HG02870 (cell line): ENCODE measurements at regions not wholly inside any gene's neighbourhood (a gene's known extent, or its start where the extent isn't known, plus 50 kb on each side); places are given as distances from the start of the nearest gene placed in this dataset.
"Not testable (repeated sequence)": the region's sequence is repeated elsewhere in the genome, so short reads cannot be mapped to it uniquely, and the experiment has no call there.

ENCODE experiments used
- ATAC-seq: cut with Tn5 transposase; IDR thresholded peaks from one replicate; pipeline ENCODE4 v1.9.1; 2021; ENCODE audit warnings: mild to moderate bottlenecking, moderate library complexity; ENCODE audit not compliant: unreplicated experiment

DNA sequence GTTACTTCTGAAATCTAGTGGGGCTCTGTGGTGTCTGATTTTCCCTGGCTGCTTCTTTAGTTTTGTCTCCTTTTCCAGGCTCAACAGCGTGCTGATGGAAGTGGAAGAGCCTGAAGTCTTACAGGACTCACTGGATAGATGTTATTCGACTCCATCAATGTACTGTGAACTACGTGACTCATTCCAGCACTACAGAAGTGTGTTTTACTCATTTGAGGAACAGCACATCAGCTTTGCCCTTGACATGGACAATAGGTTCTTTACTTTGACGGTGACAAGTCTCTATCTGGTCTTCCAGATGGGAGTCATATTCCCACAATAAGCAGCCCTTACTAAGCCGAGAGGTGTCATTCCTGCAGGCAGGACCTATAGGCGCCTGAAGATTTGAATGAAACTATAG, 51.1 kb downstream of the NBPF8 start:
- ATAC-seq: not testable (repeated sequence)

DNA sequence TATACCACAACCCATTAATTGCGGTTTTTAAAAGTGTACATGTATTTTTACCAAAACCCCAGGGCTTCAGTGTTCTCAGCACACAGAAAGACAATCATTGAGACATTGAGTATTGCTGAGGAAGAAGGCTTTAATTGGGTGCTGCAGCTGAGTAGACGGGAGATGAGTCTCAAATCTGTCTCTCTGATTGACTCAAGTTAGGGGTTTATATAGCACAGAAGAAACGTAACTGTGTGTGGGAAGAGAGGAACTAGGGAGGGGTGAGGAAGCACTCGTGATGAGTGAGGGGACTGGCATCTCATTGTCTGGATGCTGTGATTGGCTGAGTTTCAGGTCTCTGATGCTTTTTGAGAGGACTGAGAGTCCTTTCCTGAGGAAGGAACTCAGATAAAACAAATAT, 62.8 kb downstream of the NBPF8 start:
- not testable (repeated sequence) for ATAC-seq

DNA sequence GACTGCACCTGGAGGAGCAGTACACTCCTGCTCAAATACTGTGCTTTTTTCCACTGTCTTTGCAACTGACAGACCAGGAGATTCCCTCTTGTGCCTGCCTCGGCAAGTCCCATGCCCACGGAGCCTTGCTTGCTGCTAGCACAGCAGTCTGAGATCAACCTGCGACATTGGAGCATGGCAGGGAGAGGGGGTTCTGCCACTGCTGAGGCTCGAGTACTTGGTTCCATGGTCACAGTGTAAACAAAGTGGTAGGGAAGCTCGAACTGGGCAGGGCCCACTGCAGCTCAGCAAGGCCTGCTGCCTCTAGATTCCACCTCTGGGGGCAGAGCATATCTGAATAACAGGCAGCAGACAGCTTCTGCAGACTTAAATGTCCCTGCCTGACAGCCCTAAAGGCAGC, 63.6 kb downstream of the NBPF8 start:
- ATAC-seq: not testable (repeated sequence)

DNA sequence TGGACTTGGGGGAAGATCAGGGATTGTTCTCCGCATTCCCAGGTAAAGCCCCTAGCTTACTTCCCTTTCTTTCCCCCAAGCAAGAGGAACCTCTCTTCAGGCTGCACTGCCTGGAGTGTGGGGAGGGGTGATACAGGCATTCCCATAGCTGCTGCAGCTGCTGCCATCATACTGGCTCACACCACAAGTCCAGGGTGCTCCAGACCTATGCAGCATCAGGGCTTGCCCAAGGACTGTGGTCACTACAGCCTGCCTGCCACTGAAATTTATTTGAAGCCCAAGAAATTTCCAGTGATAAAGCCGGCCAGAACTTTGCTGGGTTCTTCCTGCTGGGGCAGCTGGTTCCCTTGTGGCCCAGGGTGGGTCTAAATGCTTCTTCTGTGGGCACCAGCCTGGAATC, 72.7 kb downstream of the NBPF8 start:
- ATAC-seq: not testable (repeated sequence)

DNA sequence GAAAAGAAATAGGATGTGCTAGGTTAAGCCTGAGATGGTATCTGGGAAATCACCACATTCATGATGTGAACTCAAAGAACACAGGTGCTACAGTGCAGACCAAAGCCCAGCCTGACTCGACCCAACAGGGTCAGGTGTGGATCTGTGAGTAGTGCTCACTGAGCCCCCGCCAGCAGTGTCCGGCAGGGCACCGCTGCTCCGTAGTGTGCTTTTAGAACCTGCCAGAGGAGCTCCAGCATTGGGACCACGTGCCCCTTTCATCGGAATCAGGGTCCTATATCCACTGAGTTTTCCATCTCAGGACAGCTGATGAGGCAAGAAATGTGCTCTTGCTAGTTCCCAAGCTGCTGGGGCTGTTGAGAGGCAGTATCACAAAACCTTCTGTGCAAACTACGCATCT, 74.4 kb downstream of the NBPF8 start:
- ATAC-seq: not testable (repeated sequence)

DNA sequence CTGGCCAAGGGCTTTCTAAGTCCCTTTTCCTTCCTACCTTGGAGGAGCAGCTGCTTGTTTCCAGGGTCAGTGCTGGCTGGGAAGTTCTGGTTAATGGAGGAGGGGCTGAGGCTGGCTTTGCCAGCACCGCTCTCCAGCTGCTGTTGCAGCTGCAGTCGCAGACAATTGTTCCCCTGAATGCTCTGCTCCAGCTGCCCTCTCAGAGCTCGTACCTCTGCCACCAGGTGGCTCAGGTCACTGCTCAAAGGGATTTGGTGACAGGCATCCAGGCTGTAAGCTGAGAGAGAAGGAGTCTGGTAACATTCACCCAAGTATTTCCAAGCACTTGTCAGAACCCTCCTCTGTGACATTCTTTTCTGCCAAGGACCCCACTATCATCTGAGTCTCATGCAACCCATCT, 82.3 kb downstream of the NBPF8 start:
- ATAC-seq: not testable (repeated sequence)

DNA sequence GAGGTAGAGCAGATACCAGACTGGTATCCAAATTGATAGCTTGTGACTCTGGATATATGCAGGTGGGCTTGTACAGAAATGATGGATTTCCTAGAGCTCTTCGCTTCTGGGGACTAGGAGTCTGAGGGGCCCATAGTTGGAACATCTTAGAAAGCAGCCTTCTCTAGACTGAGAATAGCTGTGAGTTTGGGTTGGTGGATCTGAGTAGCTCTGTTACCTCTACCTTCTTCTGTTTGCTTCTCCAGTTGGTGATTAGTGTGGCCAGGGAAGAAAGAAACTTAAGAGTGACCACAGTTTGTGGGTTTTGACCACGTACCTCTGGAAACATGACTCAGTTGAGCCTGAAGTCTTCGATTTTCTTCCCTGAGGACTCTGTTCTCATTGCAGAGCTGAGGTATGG, 88.4 kb downstream of the NBPF8 start:
- ATAC-seq: not testable (repeated sequence)

DNA sequence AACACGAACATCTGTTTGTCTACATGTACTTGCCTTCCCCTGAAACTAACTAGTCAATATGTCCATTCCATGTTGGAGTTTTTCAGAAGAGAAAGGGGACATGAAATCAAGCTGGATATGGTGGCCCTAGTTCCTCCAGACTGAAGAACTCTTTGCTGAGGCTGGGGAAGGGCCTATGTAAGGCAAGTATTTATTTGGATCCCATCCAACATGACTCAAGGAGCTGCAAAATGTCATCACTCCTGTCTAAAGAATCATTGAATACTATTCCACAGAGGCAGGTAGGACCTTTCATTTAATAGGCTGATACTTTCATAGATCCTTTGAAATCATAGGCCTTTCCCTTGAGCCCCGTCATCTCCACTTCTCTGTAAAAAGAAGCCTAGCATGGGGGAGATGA, 91.5 kb downstream of the NBPF8 start:
- not testable (repeated sequence) for ATAC-seq

DNA sequence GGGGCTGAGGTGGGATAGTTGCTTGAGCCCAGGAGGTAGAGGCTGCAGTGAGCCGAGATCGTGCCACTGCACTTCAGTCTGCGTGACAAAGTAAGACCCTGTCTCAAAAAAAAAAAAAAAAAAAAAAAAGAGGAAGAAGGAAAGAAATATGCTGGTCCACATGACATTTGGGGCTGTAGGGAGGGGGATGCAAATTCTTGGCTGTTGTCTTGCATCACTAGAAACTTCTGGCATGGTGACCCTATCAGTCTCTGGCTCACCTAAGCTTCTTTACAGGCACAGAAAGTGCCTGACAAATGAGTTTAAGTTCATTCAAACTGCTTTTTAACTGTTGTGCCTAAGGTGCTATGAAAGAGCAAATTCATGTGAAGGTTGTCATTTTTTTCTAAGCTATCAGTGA, 93.5 kb downstream of the NBPF8 start:
- ATAC-seq: not testable (repeated sequence)

DNA sequence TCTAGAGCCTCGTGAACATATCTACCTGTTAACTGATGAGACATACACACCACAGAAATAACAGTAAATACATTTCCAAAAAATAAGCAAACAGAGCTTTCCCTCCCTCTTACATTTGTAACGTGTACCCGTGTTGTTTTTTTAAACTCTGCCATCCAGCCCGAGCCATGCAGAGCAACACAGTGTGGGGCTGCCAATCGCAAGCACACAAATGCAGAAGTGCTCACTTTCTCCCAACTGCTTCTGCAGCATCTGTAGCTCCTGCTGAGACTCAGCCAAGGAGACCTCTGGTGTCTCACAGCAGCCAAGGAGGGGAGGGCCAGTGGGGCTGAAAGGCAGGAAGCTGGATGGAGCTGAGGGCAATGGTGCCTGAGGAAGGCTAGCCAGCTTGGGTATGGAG, 94.4 kb downstream of the NBPF8 start:
- not testable (repeated sequence) for ATAC-seq

DNA sequence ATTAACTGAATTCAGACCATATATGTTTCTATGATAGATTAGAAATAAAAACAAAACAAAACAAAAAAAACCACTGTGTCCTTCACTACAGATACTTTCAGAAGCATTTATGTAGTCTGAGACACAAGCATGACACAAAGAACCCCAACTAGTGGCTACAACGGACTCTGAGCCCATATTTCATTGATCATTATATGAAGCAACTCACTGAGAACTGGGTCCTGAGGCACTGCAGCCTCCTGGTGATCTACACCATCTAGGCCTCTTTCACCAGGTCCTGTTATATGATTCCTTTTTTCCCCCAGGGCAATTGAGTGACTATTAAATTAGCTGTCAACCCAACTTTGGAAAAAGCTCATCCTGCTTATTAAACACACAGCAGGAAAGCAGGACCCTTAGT, 98.3 kb downstream of the NBPF8 start:
- not testable (repeated sequence) for ATAC-seq

DNA sequence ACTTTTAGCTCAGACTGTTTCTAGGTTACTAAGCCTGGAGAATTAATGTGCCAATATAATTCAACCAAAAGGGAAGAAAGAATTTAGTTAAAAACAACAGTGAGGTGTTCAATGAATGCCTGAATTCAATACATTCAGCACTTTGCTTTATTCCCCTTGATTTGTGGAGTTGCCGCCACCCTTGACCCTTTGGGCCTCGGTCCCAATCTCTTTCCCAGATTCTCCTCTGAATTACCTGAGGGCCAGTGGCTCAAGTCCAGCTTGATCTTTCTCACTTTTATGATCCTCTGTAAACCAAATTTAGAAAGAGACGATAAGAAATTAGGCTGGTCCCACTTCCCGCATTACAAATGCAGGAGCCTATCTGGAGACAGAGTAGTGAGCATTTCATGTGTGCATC, 98.7 kb downstream of the NBPF8 start:
- ATAC-seq: not testable (repeated sequence)

DNA sequence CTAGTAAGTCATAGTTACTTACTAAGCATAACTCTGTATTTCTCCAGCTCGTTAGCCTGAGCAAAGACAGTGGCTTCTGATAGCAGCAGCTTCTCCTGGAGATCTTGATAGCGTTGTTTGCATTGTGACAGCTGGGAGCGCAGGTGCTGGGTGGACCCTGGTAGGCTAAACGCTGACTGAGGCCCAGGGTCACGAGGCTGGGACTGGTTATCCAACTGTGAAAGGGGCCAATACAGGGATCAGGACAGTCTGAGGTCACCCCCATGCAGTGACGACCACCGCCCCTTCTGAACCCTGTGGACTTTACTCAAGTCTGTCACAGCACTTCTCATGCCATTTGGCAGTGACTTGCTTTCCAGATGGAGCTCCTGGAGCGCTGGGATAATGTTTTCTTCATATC, 104.4 kb downstream of the NBPF8 start:
- ATAC-seq: not testable (repeated sequence)

DNA sequence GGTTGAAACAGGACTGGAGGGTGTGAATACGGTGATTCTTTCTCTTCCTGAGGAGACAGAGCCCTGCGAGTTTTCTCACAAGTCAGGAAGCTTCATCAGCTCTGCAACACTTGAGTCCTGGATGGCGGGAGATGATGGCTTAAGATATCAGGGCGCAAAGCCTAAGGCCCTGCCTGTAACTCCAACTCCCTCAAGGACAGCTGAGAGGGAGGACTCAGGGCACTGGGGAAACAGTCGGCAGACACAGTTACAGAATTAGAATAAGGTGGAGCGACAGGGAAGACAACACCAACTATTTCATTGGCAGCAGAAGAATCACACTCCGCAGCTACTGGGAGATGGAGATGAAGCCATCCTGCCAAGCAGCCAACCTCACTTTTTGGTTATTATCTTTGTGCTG, 109.6 kb downstream of the NBPF8 start:
- ATAC-seq: not testable (repeated sequence)

DNA sequence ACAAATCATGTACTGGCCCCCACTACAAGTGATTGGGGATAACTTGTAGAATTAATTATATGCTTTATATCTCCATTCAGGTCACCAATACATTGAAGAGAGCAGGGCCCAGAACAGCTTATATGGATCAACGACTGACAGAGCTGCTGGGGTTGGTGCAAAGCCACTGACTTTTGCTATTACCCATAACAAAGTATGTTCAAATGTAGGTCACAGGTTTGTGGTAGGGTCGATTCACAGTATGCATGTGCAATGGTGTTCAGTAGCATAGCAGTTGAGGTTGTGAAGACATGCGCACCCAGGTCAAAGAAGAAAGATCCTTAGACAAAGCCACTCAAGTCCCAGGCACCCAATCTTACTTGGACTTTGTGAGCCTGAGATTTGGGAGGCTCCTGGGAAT, 110.6 kb downstream of the NBPF8 start:
- not testable (repeated sequence) for ATAC-seq

DNA sequence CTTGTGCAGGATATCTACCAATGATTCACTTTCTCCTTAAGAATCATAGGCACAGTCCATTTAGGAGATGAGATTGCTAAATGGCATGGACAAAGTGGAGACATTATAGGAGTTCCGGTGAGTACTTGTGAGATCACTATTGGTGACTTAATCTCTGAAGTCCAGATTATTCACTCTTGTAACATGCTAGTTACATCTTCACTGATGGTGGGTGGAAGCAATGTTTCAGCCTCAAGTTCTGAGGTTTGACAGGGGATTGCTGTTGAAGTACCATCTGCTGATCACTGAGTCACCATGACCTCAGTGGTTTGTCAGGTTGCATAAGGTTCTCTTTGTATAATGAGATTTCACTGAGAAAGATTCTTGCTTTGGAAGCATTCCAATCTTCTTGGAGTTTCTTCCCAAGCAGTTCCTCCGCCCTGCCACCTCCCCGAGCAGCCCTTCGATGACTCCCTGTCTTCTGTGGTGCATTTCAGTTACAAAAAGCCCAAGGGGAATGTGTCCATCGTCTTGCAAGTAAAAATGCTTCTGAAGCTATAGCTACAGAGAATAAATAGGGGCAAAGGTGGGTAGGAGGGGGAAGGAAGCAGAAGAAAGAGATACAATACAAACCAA, 114.7 kb downstream of the NBPF8 start:
- not testable (repeated sequence) for ATAC-seq

DNA sequence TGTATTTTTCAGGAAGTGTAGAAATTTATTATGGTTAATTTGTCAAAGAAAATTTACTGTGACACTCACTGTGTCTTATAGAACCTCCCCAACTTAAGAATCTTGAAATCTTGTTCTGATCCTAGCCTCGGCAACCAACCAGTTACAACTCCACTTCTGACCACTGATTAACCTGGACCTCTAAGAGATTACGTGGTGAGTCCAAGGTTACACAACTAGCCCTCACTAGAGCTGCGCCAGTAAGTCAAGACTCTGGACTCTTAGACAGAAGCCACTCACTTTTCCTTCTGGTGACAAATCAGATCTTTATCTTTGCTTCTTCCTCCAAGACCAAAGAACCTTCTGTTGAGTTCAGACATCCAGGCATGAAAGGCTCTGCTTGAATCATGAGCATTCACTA, 116.6 kb downstream of the NBPF8 start:
- ATAC-seq: not testable (repeated sequence)

DNA sequence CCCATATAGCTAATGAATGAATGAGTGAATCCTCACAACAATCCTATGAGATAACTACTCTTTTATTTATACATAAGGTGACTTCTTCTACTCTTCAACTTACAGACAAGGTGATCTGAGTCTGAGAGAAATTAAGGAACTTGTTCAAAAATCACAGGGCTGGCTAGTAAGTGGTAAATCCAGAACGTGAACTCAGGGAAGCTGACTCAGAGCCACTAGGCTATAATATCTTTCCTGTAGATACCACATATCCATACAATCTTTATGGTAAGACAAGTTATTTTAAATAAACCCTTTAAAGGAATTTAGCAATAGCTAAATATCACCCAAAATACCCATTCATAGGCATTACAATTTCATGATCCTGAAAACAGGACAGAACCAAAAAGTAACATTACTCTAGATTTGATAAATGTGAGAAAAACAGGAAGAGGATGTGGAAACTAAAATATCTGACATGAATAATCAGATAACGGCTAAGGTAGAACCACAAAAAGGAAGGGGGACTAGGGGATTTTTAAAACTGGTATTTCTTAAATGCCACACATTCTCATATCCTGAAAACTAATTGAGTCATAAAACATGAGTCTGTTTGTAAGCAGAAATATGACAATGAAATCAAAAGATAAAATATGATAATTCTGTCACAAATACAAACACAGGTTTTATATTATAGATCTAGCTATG, 119.7 kb downstream of the NBPF8 start:
- ATAC-seq: peak; percentile 81

DNA sequence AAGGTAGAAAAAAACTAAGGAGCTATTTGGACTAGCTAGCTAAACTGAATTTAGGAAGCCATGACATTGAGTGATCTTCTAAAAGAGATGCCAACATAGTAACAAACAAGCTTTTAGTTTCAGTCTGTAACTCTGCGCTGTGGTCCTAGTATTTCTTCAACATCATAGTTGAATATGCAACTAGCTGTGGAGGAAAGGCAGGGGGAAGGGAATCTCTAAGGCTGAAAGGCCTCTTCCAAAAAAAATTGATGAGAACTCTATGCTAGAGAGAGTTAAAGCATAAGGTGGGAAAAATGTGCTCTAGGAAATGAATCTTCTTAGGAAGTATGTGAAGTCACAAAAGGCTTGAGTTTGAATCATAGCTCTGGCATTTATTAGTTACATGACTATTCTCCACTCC, 120.2 kb downstream of the NBPF8 start:
- peak; percentile 69 for ATAC-seq

DNA sequence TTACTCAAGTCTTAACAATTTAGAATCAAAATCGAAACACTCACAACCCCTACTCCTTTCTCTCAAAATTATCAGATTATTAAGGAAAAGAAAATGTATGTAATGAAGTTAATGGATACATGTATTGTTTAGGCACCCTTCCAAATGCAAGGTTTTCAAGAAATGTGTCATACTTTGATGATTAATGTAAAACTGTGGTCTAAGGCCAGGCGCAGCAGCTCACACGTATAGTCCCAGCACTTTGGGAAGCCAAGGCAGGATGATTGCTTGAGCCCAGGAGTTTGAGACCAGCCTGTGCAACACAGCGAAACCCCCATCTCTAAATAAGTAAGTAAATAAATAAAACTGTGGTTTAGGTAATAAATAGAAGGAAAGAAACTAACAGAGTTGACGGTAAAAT, 126.6 kb downstream of the NBPF8 start:
- ATAC-seq: not testable (repeated sequence)

DNA sequence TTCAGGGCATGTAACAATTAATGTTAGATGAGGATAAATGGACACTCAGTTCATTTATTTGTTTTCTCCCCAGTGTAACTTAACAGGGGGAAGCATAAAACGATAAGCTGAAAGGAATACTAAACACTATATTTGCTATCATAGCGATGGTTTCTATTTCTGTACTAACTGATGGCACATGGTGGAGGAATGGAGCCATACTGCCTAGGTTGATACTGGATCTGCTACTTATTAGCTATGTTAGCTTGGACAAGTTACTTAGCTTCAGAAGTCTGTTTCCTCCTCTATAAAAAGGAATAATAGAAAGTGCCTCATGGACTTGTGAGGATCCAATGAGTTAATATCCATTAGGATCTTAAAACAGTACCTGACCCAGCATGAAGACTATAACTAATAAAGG, 127.5 kb downstream of the NBPF8 start:
- ATAC-seq: not testable (repeated sequence)

DNA sequence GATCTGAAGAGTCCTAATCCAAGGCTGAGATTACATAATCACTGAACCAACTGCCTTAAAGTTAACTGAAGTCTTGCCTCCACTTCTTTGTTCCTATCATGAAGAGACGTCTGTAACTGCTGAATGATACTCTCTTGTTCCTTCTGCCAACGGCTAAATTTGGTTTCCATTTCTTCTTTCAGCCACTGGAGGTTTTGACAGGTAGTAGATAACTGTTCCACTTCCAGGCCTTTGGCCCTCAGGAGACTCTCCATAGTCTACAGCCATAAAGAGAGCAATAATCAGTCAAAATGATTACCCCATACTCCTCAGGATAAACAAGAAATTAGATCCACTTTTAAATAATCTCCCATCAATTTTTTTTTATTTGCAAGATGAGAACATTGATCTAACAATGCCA, 128.1 kb downstream of the NBPF8 start:
- ATAC-seq: not testable (repeated sequence)

DNA sequence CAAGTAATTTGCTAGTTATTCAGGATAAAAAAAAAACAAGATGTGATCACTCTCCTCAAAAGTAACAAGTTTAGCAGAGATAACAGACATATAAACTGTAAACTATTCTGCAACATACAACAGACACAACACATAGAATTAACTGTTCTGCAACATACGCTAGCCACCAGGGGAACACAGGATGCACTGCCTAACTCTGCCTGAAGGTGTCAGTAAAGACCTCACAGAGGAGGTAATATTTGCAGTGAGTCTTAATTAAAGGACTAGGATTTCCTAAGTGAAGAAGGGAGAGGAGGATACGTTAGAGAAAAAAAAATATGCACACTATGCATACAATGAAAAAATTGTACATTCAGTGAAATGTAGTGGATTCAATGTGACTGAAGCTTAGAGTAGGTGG, 129.6 kb downstream of the NBPF8 start:
- peak; percentile 93 for ATAC-seq
